LNCaP clone FGC (cell line): ENCODE measurements at regions not wholly inside any gene's neighbourhood (a gene's known extent, or its start where the extent isn't known, plus 50 kb on each side); places are given as distances from the start of the nearest gene placed in this dataset.

Experiments used
- DNase-seq: peaks from one replicate; pipeline ENCODE4 v3.0.0-alpha.2; 2011; ENCODE audit warnings: low read depth
- H3K4me3 ChIP-seq: 2 replicates; pipeline ENCODE4 v1.5.1; 2011; ENCODE audit warnings: mild to moderate bottlenecking, low read depth, low read length, control low read depth
- CTCF ChIP-seq: IDR thresholded peaks from 2 replicates; pipeline ENCODE4 v1.5.1; 2012; ENCODE audit warnings: mild to moderate bottlenecking; ENCODE audit not compliant: control insufficient read depth, insufficient read depth; ENCODE audit errors: extremely low read depth

- no peak overlapping the region for H3K4me3 ChIP-seq
- TF ChIP-seq CTCF: no peak
These were observed 68.8 kb upstream of the HTR4 start for GRCh38 chr5:148723143-148723542.

GRCh38 chr5:148725675-148726074, 71.3 kb upstream of the HTR4 start:
- H3K4me3 ChIP-seq: no peak overlapping the region
- TF ChIP-seq CTCF: no peak
- no peak for DNase-seq

More at GRCh38 chr5:148723143-148723542, 68.8 kb upstream of the HTR4 start:
- DNase-seq: no peak

GRCh38 chr5:148729182-148729581, 74.9 kb upstream of the HTR4 start:
- DNase-seq: no peak
- TF ChIP-seq CTCF: no peak
- H3K4me3 ChIP-seq: no peak overlapping the region

GRCh38 chr5:148730270-148730669, 75.9 kb upstream of the HTR4 start:
- DNase-seq: no peak
- TF ChIP-seq CTCF: no peak
- no peak overlapping the region for H3K4me3 ChIP-seq

GRCh38 chr5:148730942-148731898, 76.9 kb upstream of the HTR4 start:
- TF ChIP-seq CTCF: peak; percentile 99
- peak; percentile 69 for DNase-seq
- H3K4me3 ChIP-seq: no peak overlapping the region

- TF ChIP-seq CTCF: no peak
- H3K4me3 ChIP-seq: no peak overlapping the region
- DNase-seq: no peak
These were observed 78.4 kb upstream of the HTR4 start for GRCh38 chr5:148732692-148733091.
